ENCODE measurements at regions not wholly inside any gene's neighbourhood (a gene's known extent, or its start where the extent isn't known, plus 50 kb on each side); places are given as distances from the start of the nearest gene placed in this dataset.

- TF ChIP-seq CTCF (IDR thresholded peaks at IDR 0.05) (no peak), POLR2A (IDR thresholded peaks at IDR 0.05) (no peak), EP300 (IDR thresholded peaks at IDR 0.05) (no peak)
Observed at GRCh38 chr12:90008277-90008676, 299.6 kb upstream of the ATP2B1 start.

All from sigmoid colon (tissue), 4 donors.